Endothelial cell of hepatic sinusoid (primary cell): ENCODE measurements at regions not wholly inside any gene's neighbourhood (a gene's known extent, or its start where the extent isn't known, plus 50 kb on each side); places are given as distances from the start of the nearest gene placed in this dataset.
"Not testable (repeated sequence)": the region's sequence is repeated elsewhere in the genome, so short reads cannot be mapped to it uniquely, and the experiment has no call there.

ENCODE experiments used
- in situ Hi-C: cut with HindIII; loops from 2 replicates; pipeline ENCODE4 v1.10.0; 2017; ENCODE audit warnings: low sequenced_read_pairs

DNA sequence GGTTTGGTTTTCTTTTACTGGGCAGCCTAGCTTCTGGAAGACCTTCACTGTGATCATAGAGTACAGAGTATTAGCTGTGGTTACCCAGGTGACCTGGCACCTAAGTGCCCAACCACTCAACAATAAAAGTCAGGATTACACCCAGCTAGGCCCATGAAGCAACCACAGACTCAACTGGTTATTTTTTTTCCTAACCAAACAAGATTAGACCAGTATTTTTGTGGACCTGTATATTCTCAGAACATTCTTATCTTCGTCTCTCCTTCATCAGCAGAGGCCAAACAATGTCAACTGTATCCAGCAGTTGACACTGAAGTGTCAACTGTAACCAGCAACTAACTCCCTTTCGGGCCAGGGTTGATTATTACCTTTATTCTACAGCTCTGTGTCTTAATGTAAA, 289.2 kb upstream of the SLC39A10 start:
- in situ Hi-C loops: no loop called here

DNA sequence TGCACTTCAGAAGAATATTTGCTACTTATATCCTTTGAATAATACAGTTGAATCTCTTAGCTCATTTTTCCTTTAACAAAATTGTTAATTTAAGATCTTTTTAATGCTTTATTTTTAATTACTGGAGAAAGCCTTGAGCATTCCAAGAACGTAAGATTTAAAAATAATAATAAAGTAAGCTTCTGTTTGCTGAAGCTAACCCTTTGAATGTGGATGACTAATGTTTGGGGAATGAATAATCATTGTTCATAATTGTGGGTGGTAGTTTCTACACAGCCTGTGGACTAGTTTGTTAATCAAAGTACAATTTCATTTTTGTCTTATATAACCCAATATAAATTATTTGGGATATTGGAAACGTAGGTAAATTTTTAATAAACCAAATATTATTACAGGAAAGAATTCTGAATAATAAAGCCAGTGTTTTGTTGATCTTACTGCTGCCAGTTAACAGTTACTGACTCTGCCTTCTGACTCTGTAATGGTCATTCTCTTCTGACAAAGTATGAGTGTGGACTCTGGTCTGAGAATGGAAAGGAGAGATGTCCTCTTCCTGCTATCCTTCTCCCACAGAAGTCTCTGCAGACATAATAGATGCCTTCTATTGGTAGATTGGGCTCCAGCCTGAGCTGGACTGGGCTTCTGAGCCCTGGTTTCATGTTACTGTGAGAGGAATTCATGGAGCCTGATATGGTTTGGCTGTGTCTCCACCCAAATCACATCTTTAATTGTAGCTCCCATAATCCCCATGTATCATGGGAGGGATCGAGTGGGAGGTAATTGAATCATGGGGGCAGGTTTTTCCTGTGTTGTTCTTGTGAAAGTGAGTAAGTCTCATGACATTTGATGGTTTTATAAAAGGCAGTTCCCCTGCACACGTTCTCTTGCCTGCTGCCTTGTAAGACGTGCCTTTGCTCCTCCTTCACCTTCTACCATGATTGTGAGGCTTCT, 292.7 kb upstream of the SLC39A10 start:
- in situ Hi-C loops: no loop called here

DNA sequence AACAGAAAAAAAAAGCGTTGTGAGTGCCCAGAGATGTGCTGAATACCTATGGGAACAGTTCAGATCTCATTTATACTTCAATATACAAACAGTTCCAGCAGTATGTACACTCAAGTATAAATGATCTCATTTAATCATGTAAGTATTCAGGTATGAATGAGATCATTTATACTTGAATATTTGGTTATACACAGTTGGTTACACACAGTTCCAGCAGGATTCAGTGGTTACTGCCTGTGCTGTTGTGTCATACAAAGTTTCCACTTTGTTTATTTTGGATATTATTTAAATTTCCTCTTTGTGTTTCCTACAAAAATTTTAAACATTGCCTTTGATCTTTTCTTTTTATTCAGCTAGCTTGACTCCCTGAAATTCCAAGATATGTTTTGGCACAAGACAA, 293.5 kb upstream of the SLC39A10 start:
- in situ Hi-C loops: no loop called here

DNA sequence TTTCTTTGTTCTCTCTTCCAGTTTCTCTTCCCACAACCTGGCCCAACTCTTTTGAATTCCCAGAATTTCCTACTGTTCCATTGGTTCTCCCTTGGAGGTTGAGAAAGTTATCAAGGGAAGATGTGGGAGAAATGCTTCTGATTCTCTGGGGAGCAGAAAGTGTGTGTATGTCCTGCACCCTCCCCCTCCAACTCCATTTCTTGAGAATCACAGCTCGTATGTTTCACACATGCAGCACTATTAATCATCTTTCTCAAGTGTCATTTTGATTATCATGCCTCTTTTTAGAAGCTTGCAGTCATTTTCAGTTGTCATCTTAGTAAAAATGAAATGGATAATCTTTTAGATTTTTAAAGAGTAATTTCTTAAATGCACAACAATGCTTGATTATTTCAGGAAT, 296.8 kb upstream of the SLC39A10 start:
- in situ Hi-C loops: no loop called here

DNA sequence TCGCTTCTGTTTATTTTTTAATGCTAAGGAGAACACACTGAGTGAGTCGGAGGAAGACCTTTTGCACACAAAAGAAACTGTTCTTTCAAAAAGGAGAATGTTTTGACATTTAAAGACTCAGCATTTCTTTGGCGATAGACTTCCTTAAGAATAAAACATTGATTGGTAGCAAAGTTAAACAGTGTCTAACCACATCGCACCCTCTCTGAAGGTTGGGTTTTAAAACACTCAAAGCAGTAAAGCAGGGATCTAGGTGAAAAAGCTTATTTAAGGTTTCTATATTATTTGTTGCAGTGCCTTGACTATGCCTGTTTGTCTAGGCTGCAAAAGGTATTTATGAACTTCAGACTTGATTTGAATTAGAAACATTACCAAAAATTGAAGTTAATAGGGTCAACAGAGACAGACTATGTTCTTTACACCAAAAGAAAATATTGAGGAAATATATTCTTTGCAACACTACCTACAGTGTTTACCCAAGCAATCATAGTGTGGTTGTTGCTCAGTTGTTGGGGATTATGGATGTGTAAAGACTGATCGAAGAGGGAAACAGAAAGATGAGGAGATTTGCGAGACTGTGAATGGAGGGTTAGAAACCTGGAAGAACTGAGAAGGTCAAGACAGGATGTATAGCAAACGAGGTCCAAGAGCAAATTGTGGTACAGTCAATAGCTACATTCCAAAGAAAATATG, 297.8 kb upstream of the SLC39A10 start:
- in situ Hi-C loops: no loop called here

DNA sequence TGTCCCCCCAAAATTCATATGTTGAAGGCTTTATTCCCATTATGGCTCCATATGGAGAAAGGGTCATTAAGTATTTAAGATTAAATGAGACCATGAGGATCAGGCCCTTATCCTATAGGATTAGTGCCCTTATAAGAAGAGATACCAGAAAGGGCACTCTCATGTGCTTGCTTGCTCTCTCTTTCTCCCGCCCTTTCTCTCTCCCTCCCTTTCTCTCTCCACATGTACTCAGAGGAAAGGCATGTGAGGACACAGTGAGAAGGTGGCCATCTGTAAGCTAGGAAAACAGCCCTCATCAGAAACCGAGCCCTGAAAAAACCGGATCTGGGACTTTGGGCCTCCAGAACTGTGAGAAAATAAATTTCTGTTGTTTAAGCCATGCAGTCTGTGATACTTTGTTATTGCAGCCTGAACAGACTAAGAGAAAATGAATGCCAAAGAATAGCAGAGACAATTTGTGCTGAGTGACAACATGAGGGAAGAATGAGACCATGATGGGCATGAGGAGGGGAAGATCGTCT, 300.0 kb upstream of the SLC39A10 start:
- in situ Hi-C loops: no loop called here

DNA sequence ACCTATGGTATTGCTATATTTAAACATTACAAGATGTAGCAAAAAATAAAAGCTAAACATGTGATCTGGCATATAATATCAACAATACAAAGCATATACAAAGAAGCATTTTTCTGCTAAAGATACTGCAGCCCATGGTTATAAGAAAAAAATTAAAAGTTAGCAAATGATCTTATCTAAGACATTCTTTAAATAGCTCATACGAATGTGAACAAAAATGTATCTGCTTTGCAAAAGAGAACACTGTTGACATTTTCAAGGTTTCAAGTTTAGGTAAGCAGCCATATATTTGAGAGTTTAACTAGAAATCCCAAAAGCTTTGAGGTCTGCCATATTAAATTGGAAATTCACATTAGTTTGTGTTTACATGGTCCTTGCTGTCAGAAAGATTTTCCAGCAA, 301.0 kb upstream of the SLC39A10 start:
- in situ Hi-C loops: no loop called here

DNA sequence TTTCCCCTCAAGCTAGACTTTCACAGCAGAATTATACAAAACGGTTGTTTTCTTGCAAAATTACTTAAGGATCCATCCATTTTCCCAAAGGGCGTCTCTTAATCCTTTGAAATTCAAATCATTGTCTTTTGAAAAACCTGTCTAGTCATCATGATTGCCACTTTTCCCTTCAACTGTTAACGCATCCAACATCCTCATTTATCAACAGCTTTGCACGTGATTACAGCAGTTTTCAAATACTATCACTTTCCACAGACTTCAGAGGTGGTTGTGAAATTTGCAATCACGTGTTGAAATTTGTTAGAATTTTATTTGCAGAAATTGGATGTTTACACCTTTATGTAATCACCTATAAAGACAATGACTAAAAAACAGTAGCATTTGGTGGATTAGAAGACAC, 304.4 kb upstream of the SLC39A10 start:
- in situ Hi-C loops: no loop called here

DNA sequence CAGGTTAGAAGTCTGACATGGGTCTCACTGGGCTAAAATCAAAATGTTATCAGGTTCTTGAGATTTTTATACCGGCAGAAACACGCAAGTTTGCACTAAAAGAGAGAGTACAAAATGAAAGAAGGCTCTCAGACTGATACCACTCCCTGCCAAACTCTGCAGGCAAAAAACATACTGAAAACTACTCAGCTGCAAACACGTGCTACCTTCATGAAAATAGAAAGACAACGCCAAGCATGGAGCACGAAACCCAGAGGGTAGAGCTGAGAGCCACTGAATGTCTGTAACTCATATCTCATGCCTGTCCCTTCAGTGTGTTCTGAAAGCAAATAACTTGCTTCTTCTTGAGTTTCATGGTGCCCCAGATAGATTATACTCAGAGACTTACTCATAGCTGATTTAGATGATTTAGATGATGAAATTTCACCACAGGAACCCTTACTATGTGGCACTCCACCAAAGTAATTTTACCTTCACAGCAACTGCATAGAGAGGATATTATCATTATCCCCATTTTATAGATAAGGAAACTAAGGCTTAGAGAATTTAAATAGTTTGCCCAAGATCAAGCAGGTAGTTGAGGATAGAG, 313.0 kb upstream of the SLC39A10 start:
- in situ Hi-C loops: no loop called here

DNA sequence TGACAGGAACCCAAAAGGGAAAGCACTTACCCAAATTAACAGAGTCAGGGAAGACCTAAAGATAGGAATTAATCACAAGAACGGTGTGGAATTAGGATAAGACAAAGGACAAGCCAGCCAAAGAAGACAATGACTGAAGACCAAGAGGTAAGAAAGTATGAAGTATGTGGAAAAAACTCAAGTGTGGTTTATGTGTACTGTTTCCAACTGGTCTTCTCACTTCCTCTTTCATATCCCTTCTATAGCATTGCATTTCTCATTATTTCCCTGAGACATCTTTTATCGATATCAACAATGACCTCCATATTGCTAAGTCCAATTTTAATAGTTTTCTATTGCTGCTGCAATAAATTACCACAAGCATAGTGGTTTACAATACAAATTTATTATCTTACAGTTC, 313.5 kb upstream of the SLC39A10 start:
- in situ Hi-C loops: no loop called here

DNA sequence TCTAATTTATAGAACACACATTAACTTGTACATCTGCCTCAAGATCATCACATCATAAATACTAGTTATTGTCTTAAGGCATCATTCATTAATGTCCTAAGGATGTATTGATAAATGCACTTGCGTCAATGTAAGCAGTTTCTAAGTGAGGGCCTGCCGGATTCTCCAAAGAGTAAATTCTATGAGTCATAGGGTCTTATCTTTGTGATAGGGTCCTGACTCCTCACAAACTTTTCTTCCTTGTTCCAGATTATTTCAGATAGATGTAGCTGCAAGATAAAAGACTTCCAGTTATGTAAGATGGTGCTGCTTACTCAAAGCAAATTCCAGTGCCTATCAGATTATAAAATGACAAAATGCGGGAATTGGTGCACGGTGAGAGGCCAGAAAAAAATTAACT, 315.0 kb upstream of the SLC39A10 start:
- in situ Hi-C loops: no loop called here

DNA sequence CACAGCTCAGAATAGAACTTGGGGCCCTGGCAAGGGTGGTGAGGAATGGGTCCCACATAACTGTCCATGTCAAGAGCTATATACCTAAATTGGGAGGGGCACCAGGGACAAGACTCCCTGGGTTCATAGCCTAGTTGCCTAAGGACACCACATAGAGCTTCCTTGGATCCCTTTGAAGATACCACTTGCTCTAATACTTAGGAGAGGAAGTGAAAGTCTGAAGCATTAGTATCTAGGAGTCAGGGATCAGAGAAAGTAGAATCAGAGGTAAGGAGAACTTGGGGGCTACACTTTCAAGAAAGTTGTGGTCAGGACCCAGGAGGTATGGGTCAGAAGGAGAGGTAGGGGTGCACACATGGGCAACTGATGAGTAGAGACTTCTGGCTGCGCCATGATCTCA, 318.2 kb upstream of the SLC39A10 start:
- in situ Hi-C loops: no loop called here

DNA sequence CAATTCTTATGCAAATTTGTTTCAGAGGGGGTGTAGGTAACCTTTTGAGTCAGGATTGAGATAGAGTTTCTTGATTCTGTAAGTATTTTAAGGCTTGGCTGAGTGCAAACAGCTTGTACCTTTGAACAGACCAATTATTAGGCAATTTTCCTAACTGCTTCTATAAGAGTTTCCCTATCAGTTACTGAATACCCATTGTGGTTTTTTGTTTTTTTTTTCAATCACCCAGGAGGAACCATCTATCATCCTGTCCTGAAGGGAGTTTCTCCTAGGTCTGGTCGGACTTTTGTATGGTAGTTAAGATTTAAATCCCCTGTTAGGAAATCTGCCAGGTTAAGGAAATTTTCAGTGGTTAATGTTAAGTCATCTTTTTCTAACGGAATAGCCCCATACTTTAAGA, 319.4 kb upstream of the SLC39A10 start:
- in situ Hi-C loops: no loop called here

DNA sequence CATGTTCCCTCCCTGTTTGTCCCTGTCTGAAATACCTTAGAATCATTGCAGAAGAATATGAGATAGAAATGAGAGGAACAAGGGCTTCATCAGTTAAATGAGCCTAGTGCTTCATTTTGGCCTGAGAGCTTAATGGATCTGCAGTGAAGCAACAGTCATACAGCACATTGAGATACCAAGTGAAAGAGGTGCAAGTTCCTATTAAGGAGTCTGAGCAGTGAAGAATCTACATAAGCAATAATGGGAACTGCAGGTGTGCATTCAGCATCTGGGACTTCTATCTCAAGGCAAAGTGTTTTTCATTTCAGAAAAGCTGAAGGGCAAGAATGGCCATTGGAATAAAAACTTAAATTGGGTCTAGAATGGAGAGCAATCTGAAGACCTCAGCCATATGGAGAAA, 323.2 kb upstream of the SLC39A10 start:
- in situ Hi-C loops: no loop called here

DNA sequence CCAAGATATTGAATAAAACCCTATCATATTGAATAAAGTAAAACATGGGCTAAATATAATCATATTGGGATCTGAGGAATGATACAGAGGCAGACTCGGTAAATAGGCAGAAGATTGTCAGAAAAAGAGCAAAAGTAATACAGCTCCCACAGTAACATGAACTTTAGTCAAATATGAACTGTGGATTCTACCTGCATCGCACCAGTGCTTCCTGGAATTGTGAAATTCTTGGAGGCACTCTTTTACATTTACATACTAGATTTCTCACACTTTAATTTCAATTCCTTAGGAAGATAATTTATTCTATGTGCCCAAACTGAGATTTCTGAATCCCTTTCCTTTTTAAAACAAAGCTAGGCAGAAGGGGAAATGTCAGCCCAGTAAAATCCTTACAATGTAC, 325.1 kb upstream of the SLC39A10 start:
- in situ Hi-C loops: no loop called here

DNA sequence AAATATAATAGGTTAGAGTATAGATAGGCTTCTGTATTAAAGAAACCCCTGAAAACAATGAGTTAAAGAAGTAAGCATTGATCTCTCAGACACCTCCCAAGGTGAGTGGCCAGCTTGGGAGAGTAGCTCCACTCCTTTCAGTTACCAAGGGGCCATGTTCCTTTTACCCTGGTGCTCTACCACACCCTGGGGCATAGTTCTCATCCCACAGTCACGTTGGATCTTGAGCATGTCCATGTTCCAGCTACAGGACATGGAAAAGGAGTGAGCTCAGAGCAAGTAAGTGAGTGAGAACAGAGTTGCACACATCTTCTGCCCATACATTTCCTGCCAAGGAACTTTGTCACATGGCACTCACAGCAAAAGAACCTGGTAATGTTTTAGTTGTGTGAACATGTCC, 325.9 kb upstream of the SLC39A10 start:
- in situ Hi-C loops: no loop called here

DNA sequence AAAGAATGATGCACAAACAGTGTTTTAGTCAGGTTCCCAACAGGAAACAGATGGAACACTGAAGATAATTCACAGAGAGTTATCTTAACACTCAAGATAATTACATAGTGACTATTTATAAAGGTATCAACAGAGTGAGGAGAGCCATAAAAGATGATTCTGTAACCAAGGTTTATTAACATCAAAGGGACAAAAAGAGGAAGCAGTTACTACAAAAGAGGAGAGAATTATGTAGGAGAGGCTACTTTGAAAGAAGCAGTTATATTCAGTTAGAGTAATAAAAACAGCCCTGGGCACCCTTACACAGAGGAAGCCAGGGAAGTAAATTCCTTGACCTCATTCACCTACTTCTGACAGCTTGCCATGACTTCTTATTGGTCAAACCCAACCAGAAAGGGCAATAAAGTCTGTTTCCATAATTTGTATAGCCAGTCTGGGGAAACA, 326.5 kb upstream of the SLC39A10 start:
- in situ Hi-C loops: no loop called here

DNA sequence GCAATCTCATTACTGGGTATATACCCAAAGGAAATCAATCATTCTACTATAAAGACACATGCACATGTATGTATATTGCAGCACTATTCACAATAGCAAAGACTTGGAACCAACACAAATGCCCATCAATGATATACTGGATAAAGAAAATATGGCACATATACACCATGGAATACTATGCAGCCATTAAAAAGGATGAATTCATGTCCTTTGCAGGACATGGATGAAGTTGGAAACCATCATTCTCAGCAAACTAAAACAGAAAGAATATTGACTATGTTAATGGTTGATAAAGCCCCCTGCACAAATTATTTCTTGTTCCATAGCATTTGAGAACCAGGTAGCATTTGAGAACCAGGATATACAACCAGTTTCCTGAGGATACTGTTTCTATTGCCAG, 327.2 kb upstream of the SLC39A10 start:
- in situ Hi-C loops: not testable (repeated sequence)

DNA sequence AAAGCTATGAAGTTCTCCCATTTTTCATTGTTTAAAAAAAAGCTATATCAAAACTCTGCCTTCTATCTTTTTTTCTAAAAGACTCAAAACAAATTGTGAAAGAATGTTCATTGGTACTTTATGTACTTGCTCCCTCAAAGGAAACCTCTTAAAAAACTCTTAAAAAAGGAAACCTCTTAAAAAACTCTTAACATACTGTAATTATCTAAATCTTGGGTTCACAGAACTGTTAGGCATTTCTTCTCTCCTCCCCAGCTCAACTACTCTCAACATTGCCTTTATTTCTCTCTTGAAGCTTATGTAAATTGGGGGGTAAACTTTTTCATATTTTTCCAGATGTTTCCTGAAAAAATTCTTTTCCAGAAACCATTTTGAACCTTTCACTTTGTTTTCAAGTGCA, 330.5 kb upstream of the SLC39A10 start:
- in situ Hi-C loops: no loop called here

DNA sequence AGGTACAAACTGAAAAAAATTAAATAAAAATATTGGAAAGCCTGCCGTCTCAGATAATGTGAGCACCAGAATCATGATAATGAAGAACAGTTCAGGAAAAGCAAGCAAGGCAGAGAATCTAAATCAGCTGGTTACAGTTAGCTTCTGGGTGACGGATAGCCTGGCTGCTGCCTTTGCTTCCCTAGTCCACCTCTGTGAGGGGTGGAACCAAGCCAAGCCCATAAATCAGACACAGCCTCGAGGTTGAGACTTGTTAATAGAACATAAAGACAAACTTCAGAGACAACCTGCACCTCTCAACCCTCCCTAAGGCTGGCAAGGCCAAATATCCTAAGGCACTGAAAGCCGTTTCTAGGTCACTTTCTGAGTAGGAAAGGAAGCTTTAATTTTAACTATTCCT, 334.7 kb upstream of the SLC39A10 start:
- in situ Hi-C loops: no loop called here

DNA sequence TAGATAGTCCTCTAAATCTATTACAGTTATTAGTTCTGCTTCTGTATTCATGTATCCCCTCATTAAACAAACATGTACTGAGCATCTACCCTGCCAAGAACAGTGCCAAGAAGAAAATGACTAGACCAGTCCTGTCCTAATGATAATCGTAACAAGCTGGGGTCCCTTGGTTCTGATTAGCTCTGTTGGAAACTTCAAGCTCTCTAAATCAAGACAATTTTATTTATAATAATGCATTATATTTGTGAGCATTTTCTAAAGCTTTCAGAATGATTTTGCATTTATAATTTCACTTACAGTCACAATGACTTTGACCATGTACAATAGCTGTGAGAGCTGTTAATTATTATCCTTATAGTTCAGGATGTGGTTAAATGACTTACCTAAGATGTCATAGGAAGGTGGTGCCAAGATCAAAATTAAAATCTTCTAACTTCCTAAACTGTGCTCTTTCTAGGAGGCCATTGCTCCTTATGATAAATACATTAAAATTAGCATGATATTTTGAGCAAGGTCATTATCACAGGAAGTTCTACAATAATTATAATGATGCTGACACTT, 336.5 kb upstream of the SLC39A10 start:
- in situ Hi-C loops: no loop called here
